Mucosa of descending colon (tissue), 3 donors: ENCODE measurements at regions not wholly inside any gene's neighbourhood (a gene's known extent, or its start where the extent isn't known, plus 50 kb on each side); places are given as distances from the start of the nearest gene placed in this dataset.

Source experiments
- ATAC-seq: fragments of 200-7000 bp; cut with Tn5 transposase; one replicate; pipeline ENCODE4 v1.9.1; 2020; ENCODE audit warnings: mild to moderate bottlenecking, moderate library complexity
- DNase-seq, 3 donors: peaks; one replicate each; pipeline ENCODE4 v3.0.0-alpha.2; 2020
- H3K36me3 ChIP-seq: fragments of 200-600 bp; one replicate; pipeline ENCODE4 v1.8.0; 2021; ENCODE audit warnings: low read depth, mild to moderate bottlenecking
- H3K4me1 ChIP-seq: fragments of 200-600 bp; one replicate; pipeline ENCODE4 v1.8.0; 2021; ENCODE audit warnings: low read depth, mild to moderate bottlenecking
- H3K4me3 ChIP-seq: fragments of 200-600 bp; one replicate; pipeline ENCODE4 v1.8.0; 2021; ENCODE audit warnings: mild to moderate bottlenecking
- H3K9me3 ChIP-seq: fragments of 200-600 bp; one replicate; pipeline ENCODE4 v1.8.0; 2021; ENCODE audit warnings: mild to moderate bottlenecking
- CTCF ChIP-seq: fragments of 200-600 bp; IDR thresholded peaks from one replicate; pipeline ENCODE4 v1.8.0; 2022; ENCODE audit warnings: antibody characterized with exemption, mild to moderate bottlenecking
- intact Hi-C, 2 donors: fragments of 100-400 bp; cut with DNase I in 1 of 2; cut with micrococcal nuclease in 1 of 2; formaldehyde crosslinking; loops; one replicate each; pipeline versions ENCODE4 v1.11.0 to v1.11.1; 2022; cut with DNase I, micrococcal nuclease
- donor health status: DM: no; HTN: no; CAD: no; lungs with moderate emphysema.
- donor health status: DM: no; HTN: no; CAD: no.
- donor health status: DM: no; HTN: yes; CAD: no.

GRCh38 chr11:69416762-69417698, 64.4 kb upstream of the LINC01488 start:
- H3K4me1 ChIP-seq, result no peaks in the 10 kb centered on the region
- no peak for TF ChIP-seq CTCF
- no peak overlapping the region for H3K4me3 ChIP-seq
- DNase-seq (peak in 1 of 3 donors; percentile 3), ATAC-seq (no peak)
- no peaks in the 10 kb centered on the region for H3K9me3 ChIP-seq
- intact Hi-C loops, result no loop called here
- no peaks in the 10 kb centered on the region for H3K36me3 ChIP-seq

- DNase-seq (peak in 1 of 3 donors; percentile 13), ATAC-seq (no peak)
- intact Hi-C loops, result no loop called here
- TF ChIP-seq CTCF, result no peak
- no peaks in the 10 kb centered on the region for H3K4me1 ChIP-seq
- H3K9me3 ChIP-seq, result no peaks in the 10 kb centered on the region
- H3K36me3 ChIP-seq, result no peaks in the 10 kb centered on the region
- no peak overlapping the region for H3K4me3 ChIP-seq
Observed at GRCh38 chr11:69417699-69418085, 63.8 kb upstream of the LINC01488 start.

GRCh38 chr11:69418576-69419296, 62.7 kb upstream of the LINC01488 start:
- Histone ChIP-seq H3K36me3 (no peaks in the 10 kb centered on the region), H3K4me1 (no peaks in the 10 kb centered on the region), H3K4me3 (no peak overlapping the region), H3K9me3 (no peaks in the 10 kb centered on the region)
- intact Hi-C loops, result no loop called here
- no peak for TF ChIP-seq CTCF
- no peak for ATAC-seq
- peak in 1 of 3 donors; percentile 7 for DNase-seq

DNA sequence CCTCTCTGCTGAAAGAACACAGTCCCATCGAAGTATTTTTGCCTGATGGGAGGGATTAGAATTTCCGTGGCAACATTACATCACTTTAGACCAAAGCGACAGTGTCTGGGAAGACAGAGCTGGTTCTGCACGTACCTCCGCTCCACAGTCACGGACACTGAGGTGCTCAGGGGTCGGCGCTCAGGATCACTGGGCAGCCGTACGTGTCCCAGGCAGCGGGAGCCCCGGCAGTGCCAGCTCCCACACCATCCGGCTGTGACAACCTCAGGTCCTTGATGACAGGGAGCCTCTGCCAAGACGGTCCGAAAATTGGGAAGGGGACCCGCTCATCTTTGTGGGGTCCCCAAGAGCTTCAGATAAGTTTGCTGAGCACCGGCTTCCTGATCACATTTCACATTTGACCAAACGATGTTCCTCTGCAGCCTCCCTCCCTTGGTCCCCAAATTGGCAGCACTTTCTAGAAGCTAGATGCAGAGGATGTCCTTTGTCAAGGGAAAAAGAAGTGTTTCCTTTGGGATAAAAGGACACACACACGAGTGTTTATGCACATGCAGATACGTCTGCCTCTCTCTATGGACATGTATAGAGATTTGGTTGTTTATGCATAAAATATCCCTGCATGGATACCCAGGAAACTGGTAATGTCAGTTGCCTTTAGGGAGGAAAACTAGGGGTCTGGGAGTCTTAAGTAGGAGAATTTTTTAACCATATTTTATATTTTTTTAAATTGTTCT, 61.6 kb upstream of the LINC01488 start:
- ATAC-seq (no peak), DNase-seq (peak in 1 of 3 donors; percentile 19)
- Histone ChIP-seq H3K9me3 (peaks cover 6% of the 10 kb centered on the region), H3K4me1 (no peaks in the 10 kb centered on the region), H3K36me3 (no peaks in the 10 kb centered on the region), H3K4me3 (no peak overlapping the region)
- no peak for TF ChIP-seq CTCF
- intact Hi-C loops, result no loop called here

DNA sequence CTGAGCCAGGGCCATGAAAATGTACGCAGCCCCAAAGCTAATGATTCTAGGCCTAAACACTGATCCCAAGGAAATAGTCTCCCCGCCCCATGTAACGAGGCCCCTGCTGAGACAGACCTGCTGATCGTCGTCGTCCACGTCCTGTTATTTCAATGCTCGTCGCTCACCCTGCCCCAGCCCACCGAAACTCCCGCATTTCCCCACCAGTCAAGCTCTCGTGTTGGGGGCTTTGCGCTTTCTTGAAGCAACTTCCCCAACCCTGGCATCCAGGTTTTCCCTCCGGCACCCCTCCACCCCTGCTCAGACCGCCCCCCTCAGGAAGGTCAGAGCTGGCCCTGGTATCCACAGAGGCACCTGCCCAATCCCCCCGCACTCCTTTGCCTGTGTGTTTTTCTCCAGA, 58.8 kb upstream of the LINC01488 start:
- intact Hi-C loops, result no loop called here

More for the DNA sequence above, 58.8 kb upstream of the LINC01488 start:
- peaks cover 11% of the 10 kb centered on the region for H3K9me3 ChIP-seq
- ATAC-seq, result no peak
- no peak overlapping the region for H3K4me3 ChIP-seq
- no peaks in the 10 kb centered on the region for H3K4me1 ChIP-seq
- no peaks in the 10 kb centered on the region for H3K36me3 ChIP-seq
- no peak for TF ChIP-seq CTCF
- peak in 1 of 3 donors; percentile 2 for DNase-seq
